GM03348 (cell line): ENCODE measurements at regions not wholly inside any gene's neighbourhood (a gene's known extent, or its start where the extent isn't known, plus 50 kb on each side); places are given as distances from the start of the nearest gene placed in this dataset.

Experiments used
- DNase-seq: peaks from one replicate; pipeline ENCODE4 v3.0.0; 2012; ENCODE audit warnings: low spot score

DNA sequence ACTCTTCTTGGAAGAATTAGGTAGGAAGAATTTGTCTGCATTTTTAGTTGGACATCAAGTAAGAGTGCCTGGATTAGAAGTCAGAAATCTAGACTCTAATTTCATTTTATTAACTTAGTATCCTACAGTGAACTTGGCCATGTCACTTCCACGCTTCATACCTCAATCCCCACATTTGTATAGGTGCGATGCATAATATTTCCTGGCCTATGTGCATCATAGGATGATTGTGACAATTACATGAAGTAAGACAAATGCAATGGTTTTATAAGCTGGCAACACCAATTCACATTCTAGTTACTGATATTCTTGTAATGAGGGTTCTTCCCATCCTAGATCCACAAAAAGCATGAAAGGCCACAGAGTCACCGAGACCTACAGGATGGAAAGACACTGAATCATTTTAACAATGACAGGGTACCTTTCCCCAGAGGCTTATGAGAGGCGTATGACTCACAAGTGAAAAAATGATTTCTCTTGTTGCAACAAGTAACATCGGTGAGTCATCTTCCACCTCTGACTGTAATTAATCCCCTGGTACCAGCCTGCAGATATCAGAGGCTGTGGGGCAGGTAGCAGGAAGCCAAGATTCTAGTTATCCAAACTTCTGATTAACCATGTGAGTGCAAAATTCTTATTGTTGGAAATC lies 56.0 kb upstream of the OR5AK2 start:
- DNase-seq = peak; percentile 19

DNA sequence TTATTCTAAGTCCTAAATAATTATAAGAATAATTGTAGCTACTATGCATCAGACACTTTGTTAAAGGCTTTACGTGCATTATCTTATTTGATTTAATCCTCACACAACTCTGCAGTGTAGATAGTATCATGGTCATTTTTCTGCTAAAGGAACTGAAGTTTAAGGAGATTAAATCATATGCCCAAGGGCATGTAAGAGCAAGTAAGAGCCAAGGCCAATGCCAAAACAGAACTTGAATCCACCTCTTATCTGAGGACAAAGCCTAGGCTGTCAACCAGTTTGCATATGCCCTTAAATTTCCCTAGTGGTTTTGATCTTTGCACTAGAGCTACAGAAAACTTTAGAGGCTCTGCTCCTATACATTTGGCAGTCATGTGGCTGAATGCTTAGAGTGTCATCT lies 65.6 kb upstream of the OR5AK2 start:
- DNase-seq = no peak

DNA sequence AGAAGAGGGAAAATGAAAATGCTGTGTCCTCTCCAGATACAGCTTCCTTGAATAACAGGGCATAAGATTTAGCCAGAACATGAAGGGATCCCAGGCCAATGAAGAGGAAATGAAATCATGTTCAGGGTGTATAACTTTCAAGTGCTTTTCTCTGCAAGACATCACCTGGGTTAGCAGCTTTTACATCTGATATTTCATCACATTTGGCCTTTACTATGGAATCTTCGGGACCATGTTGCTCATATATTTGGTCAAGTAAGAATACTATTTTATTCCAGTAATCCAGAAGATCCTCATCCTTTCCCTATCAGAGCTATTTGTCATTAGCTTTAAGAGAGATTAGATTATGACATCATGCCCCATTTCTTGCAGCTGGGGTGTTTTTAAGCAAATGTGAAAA lies 66.3 kb upstream of the OR5AK2 start:
- DNase-seq = no peak

DNA sequence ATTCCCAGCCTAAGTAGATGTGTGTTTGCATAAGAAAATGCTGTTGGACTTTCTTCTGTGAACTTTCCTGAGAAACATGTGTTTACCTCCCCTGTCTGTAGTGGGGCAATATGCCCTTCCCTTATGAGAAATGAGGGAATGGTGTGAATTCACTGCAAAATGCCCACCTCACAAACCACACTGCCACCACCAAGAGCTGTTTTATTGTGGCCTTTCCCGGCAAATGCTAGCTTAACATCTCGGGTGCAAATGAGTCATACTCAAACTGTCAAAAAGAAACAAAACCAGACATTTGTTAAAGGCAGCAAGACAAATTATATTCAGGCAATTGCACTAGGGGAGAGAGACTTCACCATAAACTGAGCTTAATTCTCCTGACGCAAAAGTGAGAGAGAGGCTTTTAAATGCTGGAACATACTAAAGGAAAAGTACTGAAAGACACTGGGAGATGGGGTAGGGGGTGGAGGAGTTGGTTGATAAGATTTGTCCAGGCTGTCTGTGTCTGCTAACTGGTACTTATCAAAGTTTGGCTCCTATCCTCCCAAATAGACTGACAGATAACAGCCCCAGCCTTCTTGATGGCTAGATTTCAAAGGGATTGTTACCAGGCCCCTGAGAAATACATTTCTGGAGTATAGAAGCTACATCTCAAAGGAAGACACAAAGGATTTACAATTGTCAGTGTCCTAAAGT lies 70.9 kb upstream of the OR5AK2 start:
- no peak for DNase-seq

DNA sequence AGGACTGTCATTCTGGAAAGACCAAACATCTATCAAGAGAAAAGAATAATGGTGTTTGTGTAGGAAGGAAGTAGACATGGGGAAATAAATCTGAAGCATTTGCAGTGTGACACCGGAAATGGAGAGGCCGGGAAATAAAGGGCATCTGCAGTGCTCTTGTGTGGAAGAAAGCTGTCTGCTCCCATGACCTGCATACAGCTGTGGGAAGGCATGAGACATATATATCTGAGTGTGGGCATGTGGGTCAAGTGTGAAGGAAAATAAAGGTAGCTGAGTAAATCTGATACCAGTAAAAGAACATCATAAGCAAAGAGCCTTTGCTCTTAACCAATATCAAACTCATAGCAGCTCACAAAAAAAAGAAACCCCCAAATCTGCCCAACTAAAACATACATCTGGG lies 72.1 kb upstream of the OR5AK2 start:
- DNase-seq = no peak

DNA sequence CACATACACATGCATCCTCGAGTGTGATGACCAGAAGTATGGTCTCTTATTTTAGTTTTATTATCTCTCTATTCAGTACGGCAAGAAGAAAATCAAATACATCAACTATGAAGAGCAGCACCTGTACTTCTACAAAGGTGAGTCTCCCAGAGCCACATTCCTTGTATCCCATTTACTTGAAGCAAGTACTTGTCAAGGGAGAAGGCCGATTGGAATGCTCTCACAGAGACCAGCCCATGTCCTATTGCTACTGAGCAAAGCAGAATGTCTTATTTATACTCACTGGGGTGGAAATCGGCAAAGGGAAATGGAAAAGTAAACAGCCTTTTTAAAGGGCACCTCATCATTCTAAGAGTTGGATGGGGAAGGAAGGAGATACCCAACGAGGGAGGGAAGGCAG lies 72.6 kb upstream of the OR5AK2 start:
- no peak for DNase-seq

DNA sequence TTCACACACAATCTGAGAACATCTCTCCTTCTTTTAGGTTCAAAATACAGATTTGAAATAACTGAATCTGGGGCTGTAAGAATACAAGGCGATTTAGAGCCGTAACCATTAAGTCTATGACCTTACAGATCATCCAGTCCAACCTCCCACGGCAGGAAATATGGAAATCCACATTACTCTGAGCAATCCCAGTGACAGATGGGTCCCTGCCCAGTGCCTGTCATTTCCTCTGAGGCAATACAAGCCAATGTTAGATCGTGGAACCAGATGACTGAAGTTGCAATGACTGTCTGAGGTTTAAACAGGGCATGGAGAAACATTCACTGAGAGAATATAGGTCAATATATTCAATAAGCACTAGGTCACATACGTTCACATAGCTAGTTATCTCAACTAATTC lies 77.4 kb upstream of the OR5AK2 start:
- DNase-seq = no peak

DNA sequence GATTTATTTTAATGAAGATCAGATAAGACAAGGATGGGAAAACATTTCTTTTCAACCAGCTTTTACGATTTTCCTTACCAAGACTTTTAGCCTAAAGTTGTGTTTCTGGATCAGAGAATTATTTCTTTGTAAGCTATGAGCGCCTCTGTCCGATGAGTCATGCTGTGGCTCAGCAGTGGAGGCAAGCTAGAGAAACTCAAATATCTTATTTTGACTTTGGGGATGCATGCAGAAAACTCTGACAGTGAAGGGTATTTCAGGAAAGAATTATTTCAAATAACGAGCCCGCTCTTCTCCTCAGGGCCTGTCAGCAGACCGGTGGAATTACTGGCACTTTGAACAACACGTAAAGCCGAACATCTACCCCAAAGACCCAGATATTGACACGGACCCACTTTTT lies 77.9 kb upstream of the OR5AK2 start:
- DNase-seq = peak; percentile 7

DNA sequence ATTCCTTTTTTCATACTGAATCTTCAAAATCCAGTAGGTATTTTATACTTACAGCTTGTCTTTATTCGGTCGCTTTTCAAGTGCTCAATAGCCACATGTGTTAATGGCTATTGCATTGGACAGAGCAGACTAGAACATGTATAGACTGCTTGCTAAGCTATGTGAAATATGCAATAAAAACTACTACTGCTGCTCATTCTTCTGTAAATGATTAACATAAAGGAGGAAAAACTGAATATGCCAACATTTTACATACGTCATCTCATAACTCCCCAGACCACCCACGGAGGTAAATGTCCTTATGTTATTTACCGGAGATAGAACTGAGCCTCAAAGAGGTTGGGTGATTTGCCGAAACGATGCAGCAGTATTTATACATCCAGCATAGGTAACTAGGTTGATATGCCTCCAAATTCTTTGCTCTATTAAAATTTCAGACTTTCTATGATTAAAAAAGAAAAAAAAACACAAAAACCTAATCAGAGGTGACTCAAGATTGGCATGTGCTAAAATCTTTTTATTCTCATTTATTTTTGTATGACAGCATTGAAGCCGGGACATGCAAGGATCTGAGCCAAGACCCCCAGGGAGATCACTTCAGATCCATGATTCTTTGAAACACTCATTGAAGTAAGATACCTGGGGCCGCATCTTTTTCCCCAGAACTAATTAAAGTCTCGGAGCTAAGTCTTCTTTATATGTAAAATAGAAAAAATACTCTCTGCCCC lies 78.5 kb upstream of the OR5AK2 start:
- DNase-seq = no peak

DNA sequence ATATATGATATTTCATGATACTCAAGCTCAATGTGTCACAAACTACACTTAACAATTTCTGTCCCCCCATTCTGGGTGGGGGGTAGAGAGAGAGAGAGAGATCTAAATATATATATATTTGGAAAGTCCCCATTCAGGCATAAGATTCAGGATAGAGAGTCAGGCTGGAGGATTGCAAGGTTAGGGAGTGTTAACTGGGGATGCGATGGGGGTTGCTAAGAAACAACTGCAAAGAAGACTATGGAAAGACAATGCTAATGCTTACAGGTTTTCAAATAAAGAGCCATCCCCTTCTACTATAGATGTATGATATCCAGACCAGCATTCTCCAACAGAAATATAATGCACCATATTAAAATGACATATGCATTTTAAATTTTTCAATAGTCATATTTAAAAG lies 79.2 kb upstream of the OR5AK2 start:
- no peak for DNase-seq

DNA sequence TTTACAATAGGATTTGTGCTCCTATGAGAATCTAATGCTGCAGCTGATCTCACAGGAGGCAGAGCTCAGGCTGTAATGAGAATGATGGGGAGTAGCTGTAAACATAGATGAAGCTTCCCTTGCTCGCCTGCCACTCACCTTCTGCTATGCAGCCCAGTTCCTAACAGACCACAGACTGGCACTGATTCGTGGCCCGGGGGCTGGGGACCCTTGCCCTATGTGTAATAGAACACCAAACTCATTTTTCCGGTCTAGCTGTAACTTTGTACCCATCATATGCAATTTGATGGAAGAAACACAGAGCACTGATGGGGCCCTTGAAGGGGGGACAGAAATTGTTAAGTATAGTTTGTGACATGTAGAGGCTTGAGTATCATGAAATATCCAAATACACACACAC lies 79.6 kb upstream of the OR5AK2 start:
- DNase-seq = no peak

DNA sequence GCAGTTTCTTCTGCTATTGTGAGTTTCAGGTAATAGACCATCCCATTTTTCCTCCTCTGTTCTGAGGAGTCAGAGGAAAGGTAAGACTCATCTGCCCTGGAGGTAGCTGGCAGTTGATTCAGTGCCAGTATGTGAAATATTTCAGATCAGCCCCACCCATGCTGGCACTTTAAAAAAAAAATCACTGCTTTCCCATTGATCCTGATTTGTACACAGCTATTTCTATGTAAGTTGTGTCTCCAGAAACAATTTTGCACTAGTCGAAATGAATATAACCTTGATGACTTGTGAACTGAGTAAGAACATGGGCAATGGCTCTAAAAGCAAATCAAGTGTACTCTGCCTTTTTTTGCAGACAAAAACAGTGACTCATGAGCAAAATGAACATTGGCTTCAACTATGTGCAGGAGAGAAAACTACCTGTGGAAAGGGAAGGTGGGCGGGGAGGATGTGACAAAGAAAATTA lies 82.0 kb upstream of the OR5AK2 start:
- DNase-seq = no peak

DNA sequence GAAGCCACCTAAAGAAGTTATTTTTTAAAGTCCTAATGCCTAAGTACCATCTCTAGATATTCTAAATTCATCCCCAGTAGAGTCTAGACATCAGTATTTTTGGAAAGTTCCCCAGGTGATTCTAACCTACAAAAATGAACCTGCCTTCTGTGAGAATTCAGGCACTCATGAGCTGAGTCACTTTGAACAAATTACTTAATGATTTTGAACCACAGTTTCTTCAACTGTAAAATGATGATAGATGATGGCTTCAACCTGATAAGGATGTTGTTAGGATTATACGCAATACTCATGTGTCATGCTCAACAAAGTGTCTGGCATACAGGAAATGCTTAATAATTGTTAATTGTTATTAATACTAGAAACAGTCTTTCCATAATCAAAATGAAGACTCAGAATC lies 82.8 kb upstream of the OR5AK2 start:
- no peak for DNase-seq

DNA sequence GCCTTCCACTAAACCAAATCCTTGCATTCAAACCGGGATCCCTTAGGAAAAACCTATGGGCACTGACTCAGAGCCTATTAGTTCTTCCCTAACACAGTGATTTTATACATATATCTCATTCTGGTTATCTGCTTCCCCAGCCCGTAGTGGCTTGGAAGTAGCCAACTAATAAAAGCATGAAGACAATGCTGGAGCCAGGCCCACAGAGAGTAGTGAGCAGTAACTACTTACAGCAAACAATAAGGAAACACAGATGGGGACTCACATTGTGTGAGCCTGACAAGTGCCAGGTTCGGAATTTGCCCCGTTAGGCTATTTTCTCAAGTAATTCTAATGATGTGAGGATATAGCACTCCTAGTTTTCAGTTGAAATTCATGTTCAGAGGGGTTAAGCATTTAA lies 83.3 kb upstream of the OR5AK2 start:
- DNase-seq = no peak

DNA sequence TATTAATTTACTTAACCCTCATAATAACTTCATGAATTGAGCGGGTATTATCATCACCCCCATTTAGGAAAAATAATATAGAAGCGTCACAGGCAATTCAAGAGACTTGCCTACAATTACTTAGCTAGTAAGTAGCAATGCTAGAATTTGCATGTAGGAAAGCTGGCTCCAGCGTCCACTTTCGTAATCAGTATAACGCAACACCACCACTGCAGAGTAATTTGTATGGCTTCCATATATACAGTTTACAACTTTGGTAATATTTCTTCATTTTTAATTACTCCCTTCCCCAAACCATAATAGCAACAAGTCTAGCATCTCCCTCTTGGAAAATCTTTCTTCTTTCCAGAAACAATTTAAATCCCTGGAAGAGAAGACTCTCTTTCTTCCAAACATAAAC lies 89.9 kb upstream of the OR5AK2 start:
- DNase-seq = no peak

DNA sequence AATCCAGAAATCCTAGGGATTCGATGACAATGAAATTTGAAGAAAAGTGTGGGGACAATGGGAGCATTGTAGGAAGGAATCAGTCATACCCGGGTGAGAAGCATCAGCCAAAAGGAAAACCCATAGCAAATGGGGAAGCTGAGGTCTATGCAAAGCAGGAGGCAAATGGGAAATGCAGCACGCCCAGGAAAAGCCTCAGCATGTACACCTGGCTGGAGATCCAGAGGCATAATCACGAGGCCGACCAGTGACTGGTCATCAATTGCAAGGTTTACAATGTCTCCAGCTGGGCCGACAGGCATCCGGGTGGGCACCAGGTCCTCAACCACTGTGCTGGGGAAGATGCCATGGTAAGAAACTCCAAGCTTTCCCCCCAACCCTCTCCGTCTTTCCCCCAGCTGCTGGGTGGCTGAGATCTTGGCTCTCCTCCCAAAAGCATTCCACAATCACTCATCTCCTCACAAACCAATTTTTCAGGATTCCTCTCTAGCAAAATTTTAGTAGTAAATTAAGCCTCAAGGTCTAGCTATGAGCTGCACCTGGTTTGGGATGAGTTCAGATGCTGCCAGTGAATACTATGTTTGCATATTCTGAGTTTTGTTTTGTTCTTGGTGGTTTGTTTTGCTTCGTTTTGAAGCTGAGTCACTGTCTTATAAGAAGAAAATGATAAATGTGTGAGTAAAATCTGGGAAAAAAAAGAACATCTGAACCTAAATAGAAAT lies 98.0 kb upstream of the OR5AK2 start:
- DNase-seq = no peak

DNA sequence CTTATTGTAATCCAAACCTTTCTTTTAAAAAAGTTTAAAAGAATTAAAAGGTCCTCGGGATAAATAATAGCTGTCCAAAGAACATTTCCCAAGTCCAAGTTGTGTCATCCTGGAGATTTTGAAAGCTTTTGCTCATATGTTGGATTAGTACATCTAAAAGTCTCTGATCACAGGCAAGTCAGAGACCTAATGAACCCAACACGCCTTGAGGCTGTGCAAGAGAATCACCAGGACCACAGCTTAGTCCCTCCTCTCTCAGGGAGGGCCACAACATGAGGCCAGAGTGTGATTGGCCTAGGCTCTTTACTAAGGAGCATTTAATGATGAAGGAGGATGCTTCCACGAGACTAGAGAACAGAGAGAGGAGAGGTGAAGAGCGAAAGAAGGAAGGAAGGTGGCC lies 98.7 kb upstream of the OR5AK2 start:
- no peak for DNase-seq

DNA sequence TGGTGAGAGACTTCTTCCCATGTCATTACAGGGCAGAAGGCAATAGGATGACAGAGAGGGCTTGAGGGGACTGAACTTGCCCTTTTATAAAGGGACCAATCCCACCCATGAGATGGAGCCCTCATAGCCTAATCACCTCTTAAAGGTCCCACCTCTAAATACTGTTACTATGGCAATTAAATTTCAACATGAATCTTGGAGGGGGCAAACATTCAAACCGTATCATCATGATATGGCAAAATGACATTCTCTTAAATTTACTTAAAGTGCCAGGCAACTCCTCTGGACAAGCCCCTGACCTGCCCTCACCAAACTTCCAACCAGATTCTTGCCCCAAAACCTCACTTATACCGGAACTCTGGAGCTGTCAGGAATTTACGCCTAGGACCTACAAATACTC lies 100.8 kb upstream of the OR5AK2 start:
- DNase-seq = no peak

DNA sequence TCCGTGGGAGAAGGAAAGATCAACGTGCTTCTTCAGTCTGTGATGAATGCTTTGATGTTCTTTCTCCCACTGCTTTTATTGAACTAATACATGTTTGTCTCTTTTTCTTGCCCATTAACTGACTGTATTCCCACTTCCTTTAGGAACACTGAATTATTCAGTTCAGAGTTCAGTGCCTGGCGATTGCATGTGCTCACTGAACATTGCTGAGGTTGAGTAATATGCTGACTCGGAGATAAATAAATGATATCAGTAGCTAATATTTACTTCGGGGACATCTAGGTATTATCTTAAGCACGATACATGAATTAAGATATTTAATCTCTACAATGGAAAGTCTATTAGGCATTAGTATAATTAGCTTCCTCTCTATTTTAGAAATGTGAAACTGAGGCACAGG lies 102.3 kb upstream of the OR5AK2 start:
- DNase-seq = no peak

DNA sequence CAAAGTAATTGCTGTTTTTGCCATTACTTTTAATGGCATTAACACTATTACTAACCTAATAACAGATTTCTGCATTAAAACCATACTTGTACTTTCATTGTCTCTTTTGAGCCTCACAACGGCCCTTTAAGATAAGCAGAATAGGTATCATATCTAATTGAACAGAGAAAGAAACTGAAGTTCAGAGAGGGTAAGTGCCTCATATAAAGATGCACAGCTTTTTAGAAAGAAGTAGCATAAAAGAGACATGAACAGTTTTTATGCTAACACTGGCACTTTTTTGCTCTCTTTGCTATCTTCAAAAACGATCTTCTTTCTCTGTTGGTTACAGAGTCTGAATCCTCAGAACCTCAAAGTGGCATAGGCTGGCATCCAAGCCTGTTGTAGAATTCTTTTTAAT lies 102.9 kb upstream of the OR5AK2 start:
- DNase-seq = no peak

DNA sequence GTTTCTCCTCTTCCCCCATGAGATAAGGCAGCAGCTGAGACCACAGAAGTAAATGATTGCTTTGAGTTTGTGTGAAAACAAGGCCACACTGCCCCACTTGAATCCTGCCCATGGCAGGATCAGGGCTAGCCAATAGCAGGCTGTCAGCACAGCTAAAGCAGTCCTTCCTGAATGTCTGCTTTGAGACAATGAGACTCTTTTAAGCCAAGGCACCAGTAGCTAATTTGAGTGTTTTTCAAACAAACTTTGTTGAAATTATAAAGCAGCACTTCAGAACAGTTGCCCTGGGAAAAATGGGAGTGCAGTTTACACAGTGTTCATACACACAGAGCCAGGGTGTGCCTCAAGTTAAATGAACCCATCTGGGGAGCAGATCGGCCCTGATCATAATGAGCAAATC lies 103.5 kb upstream of the OR5AK2 start:
- DNase-seq = no peak

DNA sequence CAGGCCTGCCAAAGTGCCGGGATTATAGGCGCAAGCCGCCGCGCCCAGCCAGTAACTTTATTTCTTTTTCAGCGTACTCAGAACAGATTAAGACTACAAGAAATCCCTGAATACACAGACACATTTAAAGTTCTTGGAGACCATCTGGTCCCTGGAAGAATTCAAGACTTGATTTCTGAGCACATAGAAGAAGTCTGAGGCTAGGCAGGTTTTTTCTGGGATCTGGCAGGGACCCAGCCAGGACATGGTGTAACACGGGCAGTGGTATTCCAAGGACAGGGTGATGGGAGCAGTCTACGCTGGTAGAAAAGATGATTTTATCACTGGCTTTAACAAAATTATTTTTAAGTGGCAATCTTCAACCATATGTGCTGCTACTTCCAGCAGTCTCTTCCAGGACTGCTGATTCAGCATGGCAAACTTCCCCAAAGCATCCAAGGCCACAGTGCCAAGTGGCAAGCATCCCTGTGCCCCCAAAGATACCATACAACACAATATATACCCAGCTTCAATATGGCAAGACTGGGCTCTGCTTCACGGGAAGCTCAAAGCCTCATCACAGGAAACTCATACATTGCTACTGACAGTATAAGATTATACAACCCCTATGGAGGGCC lies 105.2 kb upstream of the OR5AK2 start:
- no peak for DNase-seq
